Osteoblast (primary cell): ENCODE measurements at regions not wholly inside any gene's neighbourhood (a gene's known extent, or its start where the extent isn't known, plus 50 kb on each side); places are given as distances from the start of the nearest gene placed in this dataset.

ENCODE experiments used
- DNase-seq: peaks from one replicate; pipeline ENCODE4 v3.0.0; 2011; ENCODE audit warnings: low spot score, mixed read lengths; ENCODE audit not compliant: insufficient read length; ENCODE audit errors: missing footprints
- H2AFZ ChIP-seq: 2 replicates; pipeline ENCODE4 v1.6.0; 2011; ENCODE audit warnings: mild to moderate bottlenecking, low read length
- H3K27ac ChIP-seq: 2 replicates; pipeline ENCODE4 v1.5.1; 2011; ENCODE audit warnings: mild to moderate bottlenecking, low read depth, low read length, moderate library complexity
- H3K27me3 ChIP-seq: 2 replicates; pipeline ENCODE4 v1.6.0; 2012; ENCODE audit warnings: mild to moderate bottlenecking, control low read depth, inconsistent platforms, low read length, moderate library complexity; ENCODE audit not compliant: insufficient read depth
- H3K36me3 ChIP-seq: 2 replicates; pipeline ENCODE4 v1.5.1; 2011; ENCODE audit warnings: mild to moderate bottlenecking, low read length, control low read depth, moderate library complexity; ENCODE audit not compliant: insufficient read depth
- H3K4me1 ChIP-seq: 2 replicates; pipeline ENCODE4 v1.5.1; 2011; ENCODE audit warnings: mild to moderate bottlenecking, low read length, control low read depth, moderate library complexity; ENCODE audit not compliant: insufficient read depth
- H3K4me2 ChIP-seq: 2 replicates; pipeline ENCODE4 v1.6.0; 2011; ENCODE audit warnings: mild to moderate bottlenecking, low read length; ENCODE audit not compliant: insufficient read depth
- H3K4me3 ChIP-seq: fragments of 200-600 bp; sonication (generic); 3 replicates; pipeline ENCODE4 v1.5.1; 2012; ENCODE audit warnings: mild to moderate bottlenecking, low read length, inconsistent platforms; ENCODE audit not compliant: insufficient read depth
- H3K79me2 ChIP-seq: 2 replicates; pipeline ENCODE4 v1.6.0; 2012; ENCODE audit warnings: mild to moderate bottlenecking, low read length, control low read depth, inconsistent platforms; ENCODE audit not compliant: insufficient read depth
- H3K9me3 ChIP-seq: 2 replicates; pipeline ENCODE4 v1.5.1; 2011; ENCODE audit warnings: low read depth, low read length, control low read depth
- H4K20me1 ChIP-seq: 2 replicates; pipeline ENCODE4 v1.6.0; 2012; ENCODE audit warnings: mild to moderate bottlenecking, low read length, control low read depth; ENCODE audit not compliant: insufficient read depth
- TF ChIP-seq, protein P1 (sequence below): IDR thresholded peaks from 2 replicates; pipeline ENCODE4 v1.5.1; 2011; ENCODE audit warnings: mild to moderate bottlenecking, low read depth, low read length, moderate library complexity; ENCODE audit errors: extremely low read depth

DNA sequence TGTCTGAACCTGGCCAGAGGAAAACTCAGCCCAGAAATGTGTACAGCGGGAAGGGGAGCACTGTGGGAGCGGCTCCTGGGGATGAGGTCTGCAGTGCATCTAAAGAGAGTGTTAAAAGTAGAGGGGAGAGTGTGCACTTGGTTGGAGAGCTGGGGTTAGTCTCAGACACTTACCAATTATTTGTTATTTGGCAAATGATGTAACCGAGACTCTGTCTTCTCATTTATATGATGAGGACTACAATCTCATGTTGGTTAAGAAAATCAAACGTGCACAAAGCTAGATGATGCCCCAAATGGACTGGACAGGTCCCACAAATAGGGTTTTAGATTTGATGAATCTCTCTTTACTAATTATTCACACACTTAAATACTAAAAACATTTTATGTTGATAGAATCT, 962.4 kb downstream of the GATA3 start:
- Histone ChIP-seq H2AFZ (no peak overlapping the region), H3K4me3 (no peak overlapping the region), H4K20me1 (no peaks in the 10 kb centered on the region), H3K36me3 (no peaks in the 10 kb centered on the region), H3K27ac (no peak overlapping the region), H3K27me3 (no peaks in the 10 kb centered on the region), H3K4me1 (no peaks in the 10 kb centered on the region), H3K9me3 (peaks cover 3% of the 10 kb centered on the region), H3K4me2 (no peak overlapping the region), H3K79me2 (no peaks in the 10 kb centered on the region)
- DNase-seq = no peak
- TF ChIP-seq, protein P1, sequence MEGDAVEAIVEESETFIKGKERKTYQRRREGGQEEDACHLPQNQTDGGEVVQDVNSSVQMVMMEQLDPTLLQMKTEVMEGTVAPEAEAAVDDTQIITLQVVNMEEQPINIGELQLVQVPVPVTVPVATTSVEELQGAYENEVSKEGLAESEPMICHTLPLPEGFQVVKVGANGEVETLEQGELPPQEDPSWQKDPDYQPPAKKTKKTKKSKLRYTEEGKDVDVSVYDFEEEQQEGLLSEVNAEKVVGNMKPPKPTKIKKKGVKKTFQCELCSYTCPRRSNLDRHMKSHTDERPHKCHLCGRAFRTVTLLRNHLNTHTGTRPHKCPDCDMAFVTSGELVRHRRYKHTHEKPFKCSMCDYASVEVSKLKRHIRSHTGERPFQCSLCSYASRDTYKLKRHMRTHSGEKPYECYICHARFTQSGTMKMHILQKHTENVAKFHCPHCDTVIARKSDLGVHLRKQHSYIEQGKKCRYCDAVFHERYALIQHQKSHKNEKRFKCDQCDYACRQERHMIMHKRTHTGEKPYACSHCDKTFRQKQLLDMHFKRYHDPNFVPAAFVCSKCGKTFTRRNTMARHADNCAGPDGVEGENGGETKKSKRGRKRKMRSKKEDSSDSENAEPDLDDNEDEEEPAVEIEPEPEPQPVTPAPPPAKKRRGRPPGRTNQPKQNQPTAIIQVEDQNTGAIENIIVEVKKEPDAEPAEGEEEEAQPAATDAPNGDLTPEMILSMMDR = no peak

DNA sequence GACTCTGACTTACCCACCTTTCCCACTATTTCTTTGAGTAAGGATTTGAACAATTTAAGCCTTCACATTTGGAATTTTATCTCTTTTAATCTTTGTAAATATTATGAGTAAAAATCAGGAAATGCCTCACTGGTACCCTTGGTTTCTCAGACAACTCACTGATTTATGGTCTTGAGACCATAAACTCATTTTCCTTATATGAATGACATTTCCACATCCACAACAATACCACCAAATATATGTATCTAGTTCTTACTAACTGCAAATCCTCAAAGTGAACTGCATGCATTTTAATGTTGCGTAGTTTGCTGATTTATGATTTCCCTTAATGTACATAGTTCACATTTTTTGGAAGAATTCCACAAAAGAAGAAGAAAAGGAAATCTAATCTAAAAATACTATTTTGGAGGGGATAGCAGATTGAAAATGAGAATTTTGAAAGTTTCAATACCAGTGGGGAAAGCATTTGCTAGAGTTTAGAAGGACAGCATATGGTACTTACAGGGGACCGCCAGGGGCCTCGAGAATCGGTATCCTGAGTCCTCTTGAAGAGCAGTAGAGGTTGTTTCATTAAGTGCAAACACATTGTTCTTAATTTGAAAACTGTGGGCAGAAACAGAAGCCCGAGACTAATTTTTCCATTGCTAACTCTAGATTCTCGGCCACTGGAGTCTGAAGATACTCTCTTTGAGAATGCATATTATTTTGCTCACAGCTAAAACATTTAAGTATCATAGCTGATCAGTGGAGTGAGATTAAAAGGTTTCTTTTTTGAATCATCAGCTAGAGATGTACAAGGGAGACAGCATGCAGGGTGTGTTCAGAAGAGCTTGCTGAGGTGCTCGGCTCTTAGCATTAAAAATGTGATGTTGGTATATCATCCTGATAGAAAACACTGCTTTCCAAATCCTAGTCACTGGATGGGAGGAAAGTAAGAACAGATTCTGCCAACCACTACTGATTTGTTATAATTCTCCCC, 964.0 kb downstream of the GATA3 start:
- Histone ChIP-seq H3K36me3 (no peaks in the 10 kb centered on the region), H3K27me3 (no peaks in the 10 kb centered on the region), H4K20me1 (no peaks in the 10 kb centered on the region), H3K4me3 (no peak overlapping the region), H3K4me2 (no peak overlapping the region), H2AFZ (no peak overlapping the region), H3K27ac (no peak overlapping the region), H3K79me2 (no peaks in the 10 kb centered on the region), H3K4me1 (no peaks in the 10 kb centered on the region), H3K9me3 (peaks cover 3% of the 10 kb centered on the region)
- TF ChIP-seq, protein P1 = no peak
- DNase-seq = no peak

DNA sequence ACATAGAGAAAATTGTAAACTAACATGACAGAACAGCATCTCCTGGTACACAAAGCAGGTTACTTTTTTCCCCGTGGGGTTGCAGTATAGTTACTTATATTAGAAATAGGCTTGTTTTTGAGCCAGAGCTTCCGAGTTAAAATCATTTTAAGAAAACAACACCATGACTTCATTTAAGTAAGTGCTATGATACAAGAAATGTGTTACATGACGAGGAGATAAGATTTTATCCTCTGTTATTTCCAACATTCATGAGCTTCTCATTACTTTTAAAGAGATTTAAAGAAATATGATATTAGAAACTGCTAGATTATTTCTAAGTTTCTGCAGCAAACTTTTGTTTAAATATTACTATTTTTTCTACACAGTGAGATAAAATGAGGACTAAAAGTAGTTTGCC, 968.7 kb downstream of the GATA3 start:
- Histone ChIP-seq H3K36me3 (no peaks in the 10 kb centered on the region), H3K27ac (no peak overlapping the region), H3K79me2 (no peaks in the 10 kb centered on the region), H3K27me3 (no peaks in the 10 kb centered on the region), H2AFZ (no peak overlapping the region), H3K9me3 (peaks cover 3% of the 10 kb centered on the region), H3K4me3 (no peak overlapping the region), H3K4me1 (no peaks in the 10 kb centered on the region), H3K4me2 (no peak overlapping the region), H4K20me1 (no peaks in the 10 kb centered on the region)
- DNase-seq = no peak
- TF ChIP-seq, protein P1 = no peak

DNA sequence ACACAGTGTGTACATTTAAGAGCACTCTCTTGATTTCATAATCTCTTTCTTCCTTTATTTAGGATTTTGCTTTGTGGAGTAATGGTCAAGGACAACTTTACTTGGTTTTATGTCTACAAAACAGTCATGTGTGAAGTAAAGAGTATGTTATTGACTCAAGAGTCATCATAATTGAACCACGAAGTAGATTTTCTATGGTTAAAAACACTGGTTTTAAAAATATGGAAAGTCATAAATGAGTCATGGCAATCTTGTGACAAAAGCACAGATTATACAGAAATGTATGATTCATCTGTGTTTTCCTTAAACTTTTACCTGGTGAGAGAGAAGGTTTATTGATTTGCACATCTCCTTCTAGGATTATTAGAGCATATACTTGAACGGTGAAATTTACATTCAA, 969.7 kb downstream of the GATA3 start:
- no peak overlapping the region for H2AFZ ChIP-seq

More for the DNA sequence above, 969.7 kb downstream of the GATA3 start:
- no peaks in the 10 kb centered on the region for H3K79me2 ChIP-seq
- TF ChIP-seq, protein P1 = no peak
- H3K27me3 ChIP-seq = no peaks in the 10 kb centered on the region
- H3K27ac ChIP-seq = no peak overlapping the region
- no peak overlapping the region for H3K4me2 ChIP-seq
- no peaks in the 10 kb centered on the region for H3K4me1 ChIP-seq
- H3K36me3 ChIP-seq = no peaks in the 10 kb centered on the region
- no peak overlapping the region for H3K4me3 ChIP-seq
- peaks cover 3% of the 10 kb centered on the region for H3K9me3 ChIP-seq
- DNase-seq = no peak
- H4K20me1 ChIP-seq = no peaks in the 10 kb centered on the region
